B cell (primary cell): ENCODE measurements at regions not wholly inside any gene's neighbourhood (a gene's known extent, or its start where the extent isn't known, plus 50 kb on each side); places are given as distances from the start of the nearest gene placed in this dataset.

ENCODE experiments used
- ATAC-seq: fragments of 200-7000 bp; cut with Tn5 transposase; one replicate; pipeline ENCODE4 v1.10.0; 2021; ENCODE audit warnings: low read depth, mild to moderate bottlenecking, moderate number of reproducible peaks, moderate library complexity
- CTCF ChIA-PET: fragments of 350-600 bp; sonication (Branson Sonifier 250); formaldehyde crosslinking; loops from one replicate; lab custom pipeline; 2021; ENCODE audit warnings: antibody characterized with exemption, inconsistent platforms; lab: Charles Lee
- POLR2A ChIA-PET: fragments of 350-600 bp; sonication (Branson Sonifier 250); formaldehyde crosslinking; loops from one replicate; lab custom pipeline; 2021; ENCODE audit warnings: antibody characterized with exemption; lab: Charles Lee
- DNase-seq: peaks from one replicate; pipeline ENCODE4 v3.0.0; 2013
- H2AFZ ChIP-seq: 2 replicates; pipeline ENCODE4 v1.6.1; 2012; ENCODE audit warnings: mild to moderate bottlenecking, low read depth, low read length; ENCODE audit not compliant: insufficient read depth, poor library complexity, severe bottlenecking
- H3K27ac ChIP-seq, 2 donors: 1 replicate in 1 of 2; 2 replicates in 1 of 2; pipeline ENCODE4 v1.5.1; 2012 to 2013; ENCODE audit warnings: low read length in 2 of 2, mild to moderate bottlenecking in 2 of 2, moderate library complexity in 1 of 2
- H3K27me3 ChIP-seq, 4 experiments: fragments of 200-600 bp in 1 of 4; sonication (generic) in 1 of 4; replicated peaks in 1 of 4; 1 replicate in 2 of 4; 2 replicates in 2 of 4; pipeline versions ENCODE4 v1.6.1 to v1.7.0; 2013 to 2016; ENCODE audit warnings: low read length in 3 of 4, mild to moderate bottlenecking in 2 of 4, mixed read lengths in 1 of 4, moderate library complexity in 1 of 4; ENCODE audit not compliant: insufficient read depth in 4 of 4, control insufficient read depth in 3 of 4; ENCODE audit errors: control extremely low read depth in 1 of 4
- H3K36me3 ChIP-seq, 2 experiments: replicated peaks in 1 of 2; 1 replicate in 1 of 2; 2 replicates in 1 of 2; pipeline versions ENCODE4 v1.6.1 to v1.7.1; 2013; ENCODE audit warnings: low read length in 1 of 2; ENCODE audit not compliant: insufficient read depth in 2 of 2, control insufficient read depth in 1 of 2; ENCODE audit errors: control extremely low read depth in 1 of 2, extremely low read depth in 1 of 2
- H3K4me1 ChIP-seq, 2 donors: fragments of 200-600 bp in 1 of 2; sonication (generic) in 1 of 2; 1 replicate in 1 of 2; 2 replicates in 1 of 2; pipeline versions ENCODE4 v1.5.1 to v1.6.1; 2013 to 2017; ENCODE audit warnings: low read length in 2 of 2; ENCODE audit not compliant: control insufficient read depth in 2 of 2, insufficient read depth in 2 of 2
- H3K4me2 ChIP-seq: replicated peaks from 2 replicates; pipeline ENCODE3; 2012; ENCODE audit warnings: mild to moderate bottlenecking, low read depth, low read length; ENCODE audit not compliant: poor library complexity, severe bottlenecking
- H3K4me3 ChIP-seq, 5 experiments: fragments of 200-600 bp in 1 of 5; sonication (generic) in 1 of 5; 1 replicate in 3 of 5; 2 replicates in 2 of 5; pipeline versions ENCODE4 v1.5.1 to v1.7.0; 2011 to 2016; ENCODE audit warnings: low read length in 4 of 5, mild to moderate bottlenecking in 4 of 5, low read depth in 2 of 5, control low read depth in 1 of 5, moderate library complexity in 1 of 5; ENCODE audit not compliant: insufficient read depth in 1 of 5; ENCODE audit errors: control extremely low read depth in 1 of 5, extremely low read depth in 1 of 5
- H3K79me2 ChIP-seq: fragments of 200-600 bp; sonication (generic); one replicate; pipeline ENCODE4 v1.6.0; 2016; ENCODE audit warnings: low read length; ENCODE audit not compliant: control insufficient read depth, insufficient read depth
- H3K9ac ChIP-seq: fragments of 200-600 bp; sonication (generic); 2 replicates; pipeline ENCODE4 v1.6.1; 2017; ENCODE audit warnings: mild to moderate bottlenecking, low read length, moderate library complexity
- H3K9me3 ChIP-seq, 3 donors: one replicate each; pipeline versions ENCODE4 v1.6.1 to v1.7.1; 2013; ENCODE audit warnings: low read length in 2 of 3; ENCODE audit not compliant: control insufficient read depth in 2 of 3, insufficient read depth in 1 of 3; ENCODE audit errors: control extremely low read depth in 1 of 3
- H4K20me1 ChIP-seq: 2 replicates; pipeline ENCODE4 v1.6.0; 2012; ENCODE audit warnings: mild to moderate bottlenecking, low read length; ENCODE audit not compliant: insufficient read depth, control insufficient read depth, poor library complexity, severe bottlenecking
- H3K27ac Mint-ChIP-seq: one replicate; pipeline ENCODE4 v1.8.0; 2021; ENCODE audit warnings: mixed read lengths
- H3K27me3 Mint-ChIP-seq: one replicate; pipeline ENCODE4 v1.8.0; 2021; ENCODE audit warnings: mixed read lengths
- H3K4me1 Mint-ChIP-seq: one replicate; pipeline ENCODE4 v1.8.0; 2021; ENCODE audit warnings: mixed read lengths
- H3K4me3 Mint-ChIP-seq: one replicate; pipeline ENCODE4 v1.8.0; 2021; ENCODE audit warnings: mixed read lengths
- H3K9me3 Mint-ChIP-seq: one replicate; pipeline ENCODE4 v1.8.0; 2022; ENCODE audit warnings: mixed read lengths; ENCODE audit not compliant: insufficient read depth
- CTCF ChIP-seq: fragments of 200-600 bp; IDR thresholded peaks from one replicate; pipeline ENCODE4 v1.8.0; 2022; ENCODE audit warnings: antibody characterized with exemption, mild to moderate bottlenecking
- EZH2 ChIP-seq: IDR thresholded peaks from 2 replicates; pipeline ENCODE4 v1.6.1; 2012; ENCODE audit warnings: borderline replicate concordance, low read depth, mild to moderate bottlenecking, moderate library complexity, low read length; ENCODE audit not compliant: insufficient read depth, poor library complexity, severe bottlenecking
- WGBS: methylation state at CpG from one replicate; pipeline ENCODE4 v1.1.5; 2013; ENCODE audit warnings: missing lambda C conversion rate; ENCODE audit not compliant: insufficient coverage; 5-methylcytosine and 5-hydroxymethylcytosine counted together
- intact Hi-C: fragments of 100-400 bp; cut with micrococcal nuclease; formaldehyde crosslinking; loops from one replicate; pipeline ENCODE4 v1.10.0; 2022

- no peak overlapping the region for H3K27ac ChIP-seq
- H3K4me1 ChIP-seq = no peaks in the 10 kb centered on the region
- Mint-ChIP-seq H3K27me3 (no peaks in the 10 kb centered on the region), H3K4me3 (no peak overlapping the region), H3K9me3 (no peaks in the 10 kb centered on the region), H3K4me1 (no peaks in the 10 kb centered on the region), H3K27ac (no peak overlapping the region)
- no peak overlapping the region for H3K4me3 ChIP-seq
- intact Hi-C loops = no loop called here
- ChIA-PET POLR2A (no interaction called here), CTCF (no interaction called here)
- WGBS = 30% methylated on average over 2 of the region's 2 CpGs
- ATAC-seq (no peak), DNase-seq (no peak)
- no peaks in the 10 kb centered on the region for H3K36me3 ChIP-seq
- no peak overlapping the region for H3K4me2 ChIP-seq
- peaks cover 0 to 6% (median 1%) of the 10 kb centered on the region in 3 donors for H3K9me3 ChIP-seq
- no peak overlapping the region for H2AFZ ChIP-seq
- H4K20me1 ChIP-seq = no peaks in the 10 kb centered on the region
- H3K27me3 ChIP-seq = no peaks in the 10 kb centered on the region
- no peak for TF ChIP-seq CTCF
- H3K79me2 ChIP-seq = no peaks in the 10 kb centered on the region
- H3K9ac ChIP-seq = no peak overlapping the region
Observed at GRCh38 chr12:115035535-115036107, 351.6 kb upstream of the TBX3 start.

- intact Hi-C loops = no loop called here
- Histone ChIP-seq H2AFZ (no peak overlapping the region), H3K4me1 (no peaks in the 10 kb centered on the region), H3K9ac (no peak overlapping the region), H3K27ac (no peak overlapping the region), H3K4me3 (no peak overlapping the region), H3K9me3 (peaks cover 0 to 7% (median 0%) of the 10 kb centered on the region in 3 donors), H3K27me3 (no peaks in the 10 kb centered on the region), H3K79me2 (no peaks in the 10 kb centered on the region), H3K4me2 (no peak overlapping the region), H4K20me1 (no peaks in the 10 kb centered on the region), H3K36me3 (no peaks in the 10 kb centered on the region)
- Mint-ChIP-seq H3K27ac (no peak overlapping the region), H3K9me3 (no peaks in the 10 kb centered on the region), H3K4me3 (no peak overlapping the region), H3K4me1 (no peaks in the 10 kb centered on the region), H3K27me3 (no peaks in the 10 kb centered on the region)
- WGBS = 71% methylated on average over 1 of the region's 3 CpGs
- DNase-seq = no peak
- no peak for TF ChIP-seq EZH2
- no peak for TF ChIP-seq CTCF
- ChIA-PET POLR2A (no interaction called here), CTCF (no interaction called here)
- no peak for ATAC-seq
Observed at GRCh38 chr12:115032521-115032920, 348.5 kb upstream of the TBX3 start.
